AG04450 (cell line): ENCODE measurements at regions not wholly inside any gene's neighbourhood (a gene's known extent, or its start where the extent isn't known, plus 50 kb on each side); places are given as distances from the start of the nearest gene placed in this dataset.

ENCODE experiments used
- CTCF ChIA-PET: fragments of 300-600, 350-600 bp; formaldehyde crosslinking; extraction: SDS; loops from one replicate; lab custom pipeline; 2022; ENCODE audit warnings: antibody characterized with exemption, inconsistent platforms; lab: Charles Lee
- POLR2A ChIA-PET: fragments of 350-600 bp; formaldehyde crosslinking; extraction: SDS; loops from one replicate; lab custom pipeline; 2021; ENCODE audit warnings: antibody characterized with exemption, inconsistent platforms; lab: Yijun Ruan, JAX
- DNase-seq: peaks from one replicate; pipeline ENCODE4 v3.0.0-alpha.2; 2011; ENCODE audit warnings: low read depth, low spot score
- H3K27ac ChIP-seq: one replicate; pipeline ENCODE4 v1.5.1; 2012; ENCODE audit warnings: low read depth, low read length, control low read depth
- H3K27me3 ChIP-seq: one replicate; pipeline ENCODE4 v1.6.0; 2012; ENCODE audit warnings: low read length; ENCODE audit not compliant: control insufficient read depth, insufficient read depth
- H3K4me3 ChIP-seq: 2 replicates; pipeline ENCODE4 v1.5.1; 2011; ENCODE audit warnings: mild to moderate bottlenecking, low read depth, low read length, control low read depth
- H3K9me3 ChIP-seq: 2 replicates; pipeline ENCODE4 v1.5.1; 2012; ENCODE audit warnings: low read length; ENCODE audit not compliant: control insufficient read depth, insufficient read depth
- CTCF ChIP-seq: IDR thresholded peaks from 2 replicates; pipeline ENCODE4 v1.5.1; 2011; ENCODE audit warnings: low read depth, low read length, control low read depth, inconsistent platforms

DNA sequence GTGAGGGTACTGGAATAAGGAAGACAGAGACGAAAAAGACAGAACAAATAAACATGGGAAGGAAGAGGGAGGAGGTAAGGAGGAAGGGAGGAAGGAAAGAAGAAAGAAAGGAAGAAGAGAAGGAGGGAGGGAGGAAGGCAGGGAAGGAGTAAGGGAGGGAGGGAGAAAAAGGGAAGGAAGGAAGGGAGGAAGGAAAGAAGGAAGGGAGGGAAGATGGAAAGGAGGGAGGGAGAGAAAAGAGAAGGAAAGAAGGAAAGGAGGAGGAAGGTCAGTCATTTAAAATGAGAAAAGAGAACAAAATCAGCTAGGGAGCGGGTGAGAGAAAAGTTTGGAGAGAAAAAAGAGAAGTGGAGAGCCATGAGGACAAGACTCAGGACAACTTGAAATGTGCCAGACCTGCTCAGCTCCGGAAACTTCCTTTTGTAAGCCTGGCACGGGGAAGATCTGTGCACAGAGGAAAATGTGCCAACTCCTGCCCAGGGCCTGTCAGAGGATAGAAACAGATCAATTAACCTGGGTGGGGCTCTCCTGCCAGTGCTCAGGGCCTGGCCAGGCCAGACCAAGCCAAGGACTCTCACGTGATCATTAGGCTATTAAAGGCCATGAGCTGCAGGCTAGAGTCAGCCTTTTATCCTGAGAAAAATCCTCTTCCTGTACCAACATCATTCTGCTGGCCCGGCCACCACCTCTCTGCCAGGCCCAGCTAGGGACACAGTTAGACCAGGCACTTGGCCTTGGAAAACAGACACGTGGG is 50.1 kb upstream of the BCL6 start:
- POLR2A ChIA-PET = no interaction called here
- no peak for TF ChIP-seq CTCF
- Histone ChIP-seq H3K27me3 (peaks cover 19% of the 10 kb centered on the region), H3K9me3 (no peaks in the 10 kb centered on the region; the same call in 1 of the 2 replicates), H3K4me3 (no peak overlapping the region), H3K27ac (no peak overlapping the region)
- no peak for DNase-seq
- CTCF ChIA-PET = no interaction called here

DNA sequence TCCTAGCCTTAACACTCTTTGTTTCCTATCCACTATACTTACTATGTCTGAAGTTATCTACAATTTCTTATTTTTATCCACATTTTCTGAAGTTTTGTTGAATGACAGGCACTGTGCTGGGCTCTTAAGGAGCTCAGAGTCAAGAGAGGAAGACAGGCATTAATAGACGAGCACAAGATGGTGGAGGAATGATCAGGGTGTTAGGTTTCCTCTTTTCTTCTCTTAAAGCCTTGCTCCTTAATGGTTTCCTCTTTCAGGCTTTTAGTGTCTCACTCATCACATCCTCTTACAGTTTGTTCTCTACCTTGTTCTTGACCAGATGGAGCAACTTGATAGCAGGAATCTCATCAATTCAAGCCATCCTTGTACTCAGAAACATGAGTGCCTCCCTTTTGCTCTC is 52.9 kb upstream of the BCL6 start:
- no peak overlapping the region for H3K4me3 ChIP-seq
- no peak for TF ChIP-seq CTCF
- H3K9me3 ChIP-seq = no peaks in the 10 kb centered on the region; the same call in 1 of the 2 replicates
- CTCF ChIA-PET = no interaction called here
- no peak for DNase-seq
- H3K27me3 ChIP-seq = peaks cover 14% of the 10 kb centered on the region
- H3K27ac ChIP-seq = no peak overlapping the region
- POLR2A ChIA-PET = no interaction called here

DNA sequence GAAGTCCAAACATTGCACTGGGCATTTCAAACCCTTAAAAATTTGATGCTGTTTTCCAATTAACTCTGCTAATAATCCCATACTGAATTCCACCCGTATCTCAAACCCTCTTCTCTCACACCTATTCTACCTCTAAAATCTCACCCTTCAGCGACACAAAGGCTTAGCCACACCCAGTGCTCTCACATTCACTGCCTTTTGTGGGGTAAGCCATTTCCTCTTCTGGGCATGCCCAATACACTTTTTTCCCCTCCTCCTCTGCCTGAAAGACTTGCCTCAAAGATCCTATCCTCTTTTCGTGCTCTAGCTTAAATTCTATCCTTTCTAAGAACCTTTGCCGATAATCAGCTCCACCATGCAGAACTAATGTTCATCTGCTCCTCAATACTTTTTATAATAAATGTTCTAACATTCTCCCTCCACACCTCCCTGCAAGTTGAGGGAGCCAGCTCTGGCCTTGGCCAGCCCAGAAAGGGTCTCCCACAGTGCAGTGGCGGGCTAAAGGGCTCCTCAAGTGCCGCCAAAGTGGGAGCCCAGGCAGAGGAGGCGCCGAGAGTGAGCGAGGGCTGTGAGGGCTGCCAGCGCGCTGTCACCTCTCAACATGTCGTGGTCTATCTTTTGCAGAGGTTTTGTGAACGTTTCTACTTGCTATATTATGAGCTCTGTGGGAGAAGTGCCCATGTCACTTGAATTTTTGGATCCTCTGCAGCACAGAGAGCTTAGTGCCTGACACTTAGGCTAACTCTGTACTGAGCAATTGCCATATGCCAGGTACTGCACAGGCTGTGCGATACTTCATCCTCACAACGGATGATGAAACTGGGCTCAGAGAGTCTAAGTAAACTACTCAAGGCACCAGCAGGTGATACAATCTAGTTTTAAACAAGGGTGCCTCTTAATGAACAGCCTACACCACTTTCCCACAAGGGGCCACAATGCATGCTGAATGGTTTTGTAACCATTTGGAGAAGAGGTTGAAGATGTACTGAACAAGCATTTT is 53.6 kb upstream of the BCL6 start:
- Histone ChIP-seq H3K27ac (no peak overlapping the region), H3K9me3 (no peaks in the 10 kb centered on the region; the same call in 1 of the 2 replicates), H3K27me3 (peaks cover 14% of the 10 kb centered on the region), H3K4me3 (no peak overlapping the region)
- ChIA-PET POLR2A (no interaction called here), CTCF (interaction anchor here (1.8 kb wide), 1 partner anchor 119 kb away, joined by 5 read pairs; no protein-coding TSS in a partner anchor)
- no peak for DNase-seq
- no peak for TF ChIP-seq CTCF

- ChIA-PET CTCF (interaction anchor here (1.8 kb wide), 1 partner anchor 118 kb away, joined by 5 read pairs; no protein-coding TSS in a partner anchor), POLR2A (no interaction called here)
- Histone ChIP-seq H3K9me3 (no peaks in the 10 kb centered on the region; the same call in 1 of the 2 replicates), H3K27me3 (peaks cover 11% of the 10 kb centered on the region), H3K4me3 (no peak overlapping the region), H3K27ac (no peak overlapping the region)
- no peak for TF ChIP-seq CTCF
- no peak for DNase-seq
These were observed 54.8 kb upstream of the BCL6 start for GRCh38 chr3:187799942-187800641.
